GM18507 (cell line): ENCODE measurements at regions not wholly inside any gene's neighbourhood (a gene's known extent, or its start where the extent isn't known, plus 50 kb on each side); places are given as distances from the start of the nearest gene placed in this dataset.
"Not testable (repeated sequence)": the region's sequence is repeated elsewhere in the genome, so short reads cannot be mapped to it uniquely, and the experiment has no call there.

Experiments
- DNase-seq: peaks from one replicate; pipeline ENCODE4 v3.0.0; 2011; ENCODE audit warnings: low read depth; ENCODE audit not compliant: insufficient read length; ENCODE audit errors: extremely low spot score
- FAIRE-seq: peaks from 2 replicates; lab custom pipeline; 2011; peaks lifted over from hg19 to GRCh38; lab: Jason Lieb, UNC

DNA sequence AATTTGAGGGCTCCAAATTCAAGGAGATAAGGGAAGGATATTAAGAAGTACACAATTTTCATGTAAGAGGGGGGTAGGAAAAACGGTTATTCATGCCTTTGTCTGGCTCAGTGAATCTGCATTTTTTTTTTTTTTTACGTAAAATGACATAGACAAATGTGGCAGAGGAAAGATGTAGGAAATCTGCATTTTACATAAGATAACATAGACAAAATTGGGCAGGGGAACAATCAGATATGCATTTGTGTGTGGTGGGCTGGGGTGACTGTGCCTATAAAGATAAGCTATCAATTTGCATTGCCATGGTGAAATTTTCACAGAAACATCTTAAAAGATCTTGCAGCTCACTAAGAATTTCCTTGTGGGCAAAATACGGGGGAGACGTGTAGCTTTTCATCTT, 92.7 kb upstream of the GPR141 start:
- no peak for DNase-seq
- FAIRE-seq, result no peak

DNA sequence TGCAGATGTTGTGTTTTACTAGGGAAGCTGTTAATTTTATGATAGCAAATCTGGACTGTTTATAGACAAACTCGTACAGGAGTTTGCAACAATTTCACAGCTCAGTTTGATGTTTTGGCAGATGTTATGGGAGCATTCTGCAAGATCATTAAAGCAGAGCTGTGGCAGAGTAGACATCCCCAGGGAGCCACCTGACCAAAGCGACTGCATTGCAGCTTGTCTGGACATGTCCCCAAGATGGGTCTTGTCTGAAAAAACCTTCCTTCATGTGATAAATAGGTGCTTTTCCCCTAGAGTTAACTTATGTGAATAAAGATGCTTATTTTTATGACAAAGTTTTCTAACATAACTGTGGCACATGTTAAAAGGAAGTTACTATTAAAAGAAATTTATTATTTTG, 91.2 kb upstream of the GPR141 start:
- no peak for FAIRE-seq
- no peak for DNase-seq

DNA sequence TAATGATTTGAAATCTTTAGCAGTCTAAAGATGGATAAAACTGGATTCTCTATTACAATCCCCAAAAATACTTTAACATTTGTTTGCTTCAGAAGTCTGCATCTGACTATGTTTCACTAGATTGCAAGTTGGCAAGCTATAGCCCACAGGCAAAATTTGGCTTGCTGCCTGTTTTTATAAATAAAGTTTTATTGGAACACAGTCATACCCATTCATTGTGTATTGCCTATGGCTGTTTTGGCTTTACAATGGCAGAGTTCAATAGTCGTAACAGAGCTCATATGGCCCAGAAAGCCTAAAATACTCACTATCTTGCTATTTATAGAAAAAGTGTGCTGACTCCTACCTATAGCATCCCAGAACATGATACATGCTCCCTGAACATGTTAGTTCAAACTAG, 89.0 kb upstream of the GPR141 start:
- FAIRE-seq (no peak), DNase-seq (no peak)

GRCh38 chr7:37598824-37599223, 84.7 kb upstream of the GPR141 start:
- DNase-seq (no peak), FAIRE-seq (no peak)

GRCh38 chr7:37601321-37601720, 82.2 kb upstream of the GPR141 start:
- FAIRE-seq, result no peak
- no peak for DNase-seq

DNA sequence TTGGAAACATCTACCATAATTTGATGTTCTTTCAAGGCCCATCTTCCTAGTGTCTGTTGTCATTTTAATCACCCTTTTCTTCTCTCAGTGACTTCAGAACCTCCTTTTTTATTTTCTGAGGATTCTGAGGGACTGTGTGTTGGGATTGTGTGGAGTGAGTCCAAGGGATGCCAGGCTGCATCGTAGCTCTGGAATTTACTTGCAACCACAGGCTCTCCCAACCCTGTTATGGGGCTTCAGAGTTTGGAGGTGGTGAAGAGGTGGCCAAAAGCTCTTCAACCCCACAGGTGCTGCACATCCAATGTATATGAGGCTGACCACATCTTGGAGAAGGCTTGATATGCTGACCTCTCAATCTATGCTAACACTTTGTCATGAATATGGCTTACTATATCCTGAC, 79.5 kb upstream of the GPR141 start:
- DNase-seq, result no peak
- FAIRE-seq, result no peak

- DNase-seq, FAIRE-seq: not testable (repeated sequence)
Observed at GRCh38 chr7:37617406-37617805, 66.2 kb upstream of the GPR141 start.

DNA sequence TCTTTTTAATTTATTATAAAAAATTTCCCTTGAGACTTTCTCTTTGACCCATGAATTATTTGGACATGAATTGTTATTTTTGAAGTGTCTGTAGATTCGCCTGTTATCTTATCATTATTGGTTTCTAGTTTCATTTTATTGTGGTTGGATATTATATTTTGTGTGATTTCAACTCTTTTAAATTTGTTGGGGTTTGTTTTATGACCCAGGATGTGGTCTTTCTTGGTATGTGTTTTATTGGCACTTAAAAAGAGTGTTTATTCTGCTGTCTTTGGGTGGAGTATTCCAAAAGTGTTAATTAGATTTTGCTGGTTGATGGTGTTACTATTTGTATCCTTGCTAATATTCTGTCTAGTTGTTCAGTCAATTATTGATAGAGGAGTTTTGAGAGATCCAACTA, 50.5 kb upstream of the GPR141 start:
- DNase-seq (no peak), FAIRE-seq (no peak)
